Skeletal muscle satellite cell (primary cell): ENCODE measurements at regions not wholly inside any gene's neighbourhood (a gene's known extent, or its start where the extent isn't known, plus 50 kb on each side); places are given as distances from the start of the nearest gene placed in this dataset.
A peak's percentile ranks its signal among the peaks of the same experiment; 100 is the strongest.

Experiments used
- H3K27me3 ChIP-seq: 2 replicates; pipeline ENCODE4 v1.7.0; 2013; ENCODE audit warnings: low read length; ENCODE audit not compliant: control insufficient read depth, insufficient read depth
- H3K36me3 ChIP-seq: 2 replicates; pipeline ENCODE4 v1.7.0; 2013; ENCODE audit warnings: mild to moderate bottlenecking, control low read depth, low read length; ENCODE audit not compliant: insufficient read depth
- H3K4me1 ChIP-seq: 2 replicates; pipeline ENCODE4 v1.7.0; 2013; ENCODE audit warnings: low read length; ENCODE audit not compliant: control insufficient read depth, insufficient read depth
- H3K4me2 ChIP-seq: 2 replicates; pipeline ENCODE4 v1.7.0; 2013; ENCODE audit warnings: mild to moderate bottlenecking, low read length
- H3K4me3 ChIP-seq: 2 replicates; pipeline ENCODE4 v1.7.0; 2013; ENCODE audit warnings: low read length
- H3K9ac ChIP-seq: 2 replicates; pipeline ENCODE4 v1.7.0; 2013; ENCODE audit warnings: mild to moderate bottlenecking, low read depth, low read length, moderate library complexity
- H3K9me3 ChIP-seq: replicated peaks from 2 replicates; pipeline ENCODE4 v1.7.0; 2013; ENCODE audit warnings: mild to moderate bottlenecking, control low read depth, low read length

- Histone ChIP-seq H3K4me3 (no peak overlapping the region), H3K4me1 (no peaks in the 10 kb centered on the region), H3K4me2 (no peak overlapping the region), H3K9ac (no peak overlapping the region), H3K27me3 (no peaks in the 10 kb centered on the region), H3K9me3 (no peaks in the 10 kb centered on the region), H3K36me3 (no peaks in the 10 kb centered on the region)
Measured at GRCh38 chr5:61897251-61897650, 408.8 kb upstream of the KIF2A start.

GRCh38 chr5:61901997-61902396, 404.0 kb upstream of the KIF2A start:
- H3K4me2 ChIP-seq: no peak overlapping the region
- no peaks in the 10 kb centered on the region for H3K4me1 ChIP-seq
- H3K9me3 ChIP-seq: no peaks in the 10 kb centered on the region
- H3K9ac ChIP-seq: no peak overlapping the region
- H3K27me3 ChIP-seq: peaks cover 3% of the 10 kb centered on the region
- no peaks in the 10 kb centered on the region for H3K36me3 ChIP-seq
- no peak overlapping the region for H3K4me3 ChIP-seq

GRCh38 chr5:61904730-61905129, 401.3 kb upstream of the KIF2A start:
- no peak overlapping the region for H3K4me3 ChIP-seq
- no peaks in the 10 kb centered on the region for H3K36me3 ChIP-seq
- no peaks in the 10 kb centered on the region for H3K4me1 ChIP-seq
- no peak overlapping the region for H3K4me2 ChIP-seq
- H3K9me3 ChIP-seq: no peaks in the 10 kb centered on the region
- no peak overlapping the region for H3K9ac ChIP-seq
- H3K27me3 ChIP-seq: peaks cover 4% of the 10 kb centered on the region

GRCh38 chr5:61905613-61906012, 400.4 kb upstream of the KIF2A start:
- H3K4me1 ChIP-seq: no peaks in the 10 kb centered on the region
- peaks cover 4% of the 10 kb centered on the region for H3K27me3 ChIP-seq
- H3K4me2 ChIP-seq: no peak overlapping the region
- H3K9ac ChIP-seq: no peak overlapping the region
- H3K36me3 ChIP-seq: no peaks in the 10 kb centered on the region
- no peak overlapping the region for H3K4me3 ChIP-seq
- no peaks in the 10 kb centered on the region for H3K9me3 ChIP-seq

GRCh38 chr5:61906820-61907219, 399.2 kb upstream of the KIF2A start:
- peaks cover 4% of the 10 kb centered on the region for H3K27me3 ChIP-seq
- no peak overlapping the region for H3K4me3 ChIP-seq
- H3K36me3 ChIP-seq: no peaks in the 10 kb centered on the region
- no peaks in the 10 kb centered on the region for H3K4me1 ChIP-seq
- no peak overlapping the region for H3K9ac ChIP-seq
- no peaks in the 10 kb centered on the region for H3K9me3 ChIP-seq
- H3K4me2 ChIP-seq: no peak overlapping the region

- Histone ChIP-seq H3K4me1 (no peaks in the 10 kb centered on the region), H3K9me3 (no peaks in the 10 kb centered on the region), H3K4me2 (no peak overlapping the region), H3K9ac (no peak overlapping the region), H3K27me3 (peaks cover 4% of the 10 kb centered on the region), H3K36me3 (no peaks in the 10 kb centered on the region), H3K4me3 (no peak overlapping the region)
Measured at GRCh38 chr5:61907995-61908394, 398.0 kb upstream of the KIF2A start.

GRCh38 chr5:61910771-61911170, 395.2 kb upstream of the KIF2A start:
- H3K9ac ChIP-seq: no peak overlapping the region
- H3K4me2 ChIP-seq: no peak overlapping the region
- H3K4me3 ChIP-seq: no peak overlapping the region
- no peaks in the 10 kb centered on the region for H3K36me3 ChIP-seq
- H3K4me1 ChIP-seq: no peaks in the 10 kb centered on the region
- H3K27me3 ChIP-seq: peaks cover 4% of the 10 kb centered on the region
- H3K9me3 ChIP-seq: no peaks in the 10 kb centered on the region

GRCh38 chr5:61912559-61912958, 393.4 kb upstream of the KIF2A start:
- no peak overlapping the region for H3K4me2 ChIP-seq
- H3K36me3 ChIP-seq: no peaks in the 10 kb centered on the region
- no peak overlapping the region for H3K9ac ChIP-seq
- H3K9me3 ChIP-seq: no peaks in the 10 kb centered on the region
- H3K27me3 ChIP-seq: no peaks in the 10 kb centered on the region
- no peak overlapping the region for H3K4me3 ChIP-seq
- H3K4me1 ChIP-seq: peaks cover 12% of the 10 kb centered on the region

- no peaks in the 10 kb centered on the region for H3K27me3 ChIP-seq
- peaks cover 21% of the 10 kb centered on the region for H3K4me1 ChIP-seq
- no peaks in the 10 kb centered on the region for H3K36me3 ChIP-seq
- no peak overlapping the region for H3K9ac ChIP-seq
- H3K4me2 ChIP-seq: no peak overlapping the region
- no peaks in the 10 kb centered on the region for H3K9me3 ChIP-seq
- H3K4me3 ChIP-seq: no peak overlapping the region
Measured at GRCh38 chr5:61915646-61916045, 390.4 kb upstream of the KIF2A start.

- Histone ChIP-seq H3K4me3 (peak overlapping the region; percentile 38), H3K9me3 (no peaks in the 10 kb centered on the region), H3K4me1 (peaks cover 21% of the 10 kb centered on the region), H3K9ac (peak overlapping the region; percentile 60), H3K27me3 (no peaks in the 10 kb centered on the region), H3K36me3 (no peaks in the 10 kb centered on the region), H3K4me2 (peak overlapping the region; percentile 57)
Measured at GRCh38 chr5:61916621-61917620, 389.1 kb upstream of the KIF2A start.

GRCh38 chr5:61918611-61919010, 387.4 kb upstream of the KIF2A start:
- H3K27me3 ChIP-seq: no peaks in the 10 kb centered on the region
- H3K4me2 ChIP-seq: no peak overlapping the region
- H3K4me1 ChIP-seq: peaks cover 21% of the 10 kb centered on the region
- no peak overlapping the region for H3K4me3 ChIP-seq
- H3K9me3 ChIP-seq: no peaks in the 10 kb centered on the region
- H3K9ac ChIP-seq: no peak overlapping the region
- H3K36me3 ChIP-seq: no peaks in the 10 kb centered on the region

- Histone ChIP-seq H3K4me2 (no peak overlapping the region), H3K9me3 (no peaks in the 10 kb centered on the region), H3K4me3 (no peak overlapping the region), H3K27me3 (no peaks in the 10 kb centered on the region), H3K36me3 (no peaks in the 10 kb centered on the region), H3K9ac (no peak overlapping the region), H3K4me1 (peaks cover 21% of the 10 kb centered on the region)
Measured at GRCh38 chr5:61919920-61920319, 386.1 kb upstream of the KIF2A start.
